Adrenal gland (tissue), 5 donors: ENCODE measurements at regions not wholly inside any gene's neighbourhood (a gene's known extent, or its start where the extent isn't known, plus 50 kb on each side); places are given as distances from the start of the nearest gene placed in this dataset.

Source experiments
- POLR2A ChIP-seq, 2 donors: fragments of 450-650 bp; IDR thresholded peaks; one replicate each; pipeline ENCODE4 v1.6.1; 2017; ENCODE audit warnings: antibody characterized with exemption in 2 of 2, mild to moderate bottlenecking in 2 of 2, moderate library complexity in 1 of 2
- TF ChIP-seq, protein P1 (sequence below), 6 experiments: fragments of 450-650 bp in 4 of 6; fragments of 200-600 bp in 2 of 6; sonication (generic) in 1 of 6; IDR thresholded peaks; 1 replicate in 5 of 6; 2 replicates in 1 of 6; pipeline versions ENCODE4 v1.5.1 to v1.8.0; 2016 to 2021; ENCODE audit warnings: antibody characterized with exemption in 6 of 6, mild to moderate bottlenecking in 2 of 6, moderate library complexity in 1 of 6
- donor health status: DM: no; HTN: no; CAD: no.

GRCh38 chr2:217186668-217187159 lies 326.9 kb upstream of the TNP1 start:
- TF ChIP-seq, protein P1, sequence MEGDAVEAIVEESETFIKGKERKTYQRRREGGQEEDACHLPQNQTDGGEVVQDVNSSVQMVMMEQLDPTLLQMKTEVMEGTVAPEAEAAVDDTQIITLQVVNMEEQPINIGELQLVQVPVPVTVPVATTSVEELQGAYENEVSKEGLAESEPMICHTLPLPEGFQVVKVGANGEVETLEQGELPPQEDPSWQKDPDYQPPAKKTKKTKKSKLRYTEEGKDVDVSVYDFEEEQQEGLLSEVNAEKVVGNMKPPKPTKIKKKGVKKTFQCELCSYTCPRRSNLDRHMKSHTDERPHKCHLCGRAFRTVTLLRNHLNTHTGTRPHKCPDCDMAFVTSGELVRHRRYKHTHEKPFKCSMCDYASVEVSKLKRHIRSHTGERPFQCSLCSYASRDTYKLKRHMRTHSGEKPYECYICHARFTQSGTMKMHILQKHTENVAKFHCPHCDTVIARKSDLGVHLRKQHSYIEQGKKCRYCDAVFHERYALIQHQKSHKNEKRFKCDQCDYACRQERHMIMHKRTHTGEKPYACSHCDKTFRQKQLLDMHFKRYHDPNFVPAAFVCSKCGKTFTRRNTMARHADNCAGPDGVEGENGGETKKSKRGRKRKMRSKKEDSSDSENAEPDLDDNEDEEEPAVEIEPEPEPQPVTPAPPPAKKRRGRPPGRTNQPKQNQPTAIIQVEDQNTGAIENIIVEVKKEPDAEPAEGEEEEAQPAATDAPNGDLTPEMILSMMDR (IDR thresholded peaks at IDR 0.05): no peak
- no peak for TF ChIP-seq POLR2A (IDR thresholded peaks at IDR 0.05)
